ENCODE measurements at regions not wholly inside any gene's neighbourhood (a gene's known extent, or its start where the extent isn't known, plus 50 kb on each side); places are given as distances from the start of the nearest gene placed in this dataset.

DNA sequence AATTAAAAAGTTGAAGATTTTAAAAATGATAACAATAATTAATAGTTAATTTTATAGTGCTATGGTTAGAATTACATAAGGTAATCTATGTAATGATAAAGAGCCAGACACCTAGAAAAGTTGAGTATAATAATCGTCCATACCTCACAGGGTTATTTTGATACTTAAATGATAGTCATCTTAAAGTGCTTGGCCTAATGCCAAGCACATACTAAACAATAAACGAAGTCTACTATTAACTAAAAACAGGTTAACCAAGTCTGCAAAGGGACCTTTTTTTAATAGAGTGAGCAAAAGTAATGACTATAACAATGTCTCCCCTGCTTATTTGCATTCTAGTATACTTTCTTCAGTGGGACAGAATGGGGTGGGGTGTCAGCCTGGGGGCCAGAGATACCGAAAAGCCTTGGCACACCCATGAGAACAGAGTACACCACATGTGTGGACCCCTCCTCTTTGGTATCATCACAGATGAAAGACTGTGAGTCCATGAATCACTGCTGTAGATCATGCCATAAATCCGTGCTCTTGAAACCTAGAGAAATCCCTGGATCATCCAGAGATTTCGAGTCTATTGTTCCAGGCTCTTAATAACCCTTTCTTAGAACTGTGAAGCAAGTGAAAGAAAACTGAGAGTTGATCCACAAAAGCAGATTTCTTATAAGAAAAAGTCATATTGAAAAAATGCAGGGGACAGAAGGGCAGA is 249.5 kb downstream of the PRELID2 start:
- TF ChIP-seq CTCF (IDR thresholded peaks at IDR 0.05) = no peak

DNA sequence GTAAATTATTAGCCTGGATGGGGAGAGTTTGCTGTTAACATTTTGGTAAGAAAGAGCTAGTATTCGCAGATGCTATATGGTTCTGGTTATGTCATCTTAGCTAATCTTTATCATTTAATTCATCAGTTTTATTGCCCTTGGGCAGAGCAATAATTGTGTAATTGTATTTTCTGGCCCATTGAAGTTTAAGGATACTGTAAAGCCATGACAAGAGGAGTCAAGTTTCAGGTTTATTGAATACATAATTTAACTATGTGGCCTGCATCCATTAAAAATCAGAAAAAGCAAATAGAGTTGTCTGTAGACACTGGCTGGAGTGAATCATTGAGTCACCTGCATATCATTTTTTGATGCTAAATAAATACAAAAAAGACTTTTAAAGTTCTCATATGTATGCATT is 255.8 kb downstream of the PRELID2 start:
- TF ChIP-seq CTCF (IDR thresholded peaks at IDR 0.05) = no peak

DNA sequence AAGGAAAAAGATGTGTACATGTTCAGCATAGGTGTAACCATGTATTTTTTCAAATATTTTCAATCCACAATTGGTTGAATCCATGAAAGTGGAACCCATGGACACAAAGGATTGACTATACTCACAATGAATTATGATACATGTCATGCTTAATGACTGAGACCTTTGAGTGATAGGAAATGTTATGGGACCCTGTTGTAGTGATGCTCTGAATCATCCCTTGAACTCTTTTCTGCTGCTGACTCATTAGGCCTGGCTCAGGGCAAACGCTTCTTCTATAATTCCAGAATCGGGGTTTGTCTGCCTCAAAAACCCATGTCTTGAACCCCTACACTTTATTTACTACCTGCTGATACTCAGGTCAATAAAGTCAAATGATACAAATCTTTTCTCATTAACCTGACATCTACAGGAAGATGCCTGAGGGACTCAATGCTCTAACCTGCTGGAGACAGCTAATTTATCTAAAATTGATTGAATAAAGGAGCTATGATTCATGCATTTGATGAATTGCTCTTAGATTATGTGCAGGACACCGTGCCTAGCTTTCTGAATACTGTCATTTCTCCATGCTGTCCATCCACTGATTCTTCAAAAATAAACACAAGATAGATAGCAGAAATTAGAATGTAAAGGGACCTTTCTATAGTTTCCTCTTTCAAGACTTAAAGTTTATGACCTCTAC is 260.1 kb downstream of the PRELID2 start:
- no peak for TF ChIP-seq CTCF (IDR thresholded peaks at IDR 0.05)

- no peak for TF ChIP-seq CTCF (IDR thresholded peaks at IDR 0.05)
These were observed 266.6 kb downstream of the PRELID2 start for GRCh38 chr5:145568581-145568980.

DNA sequence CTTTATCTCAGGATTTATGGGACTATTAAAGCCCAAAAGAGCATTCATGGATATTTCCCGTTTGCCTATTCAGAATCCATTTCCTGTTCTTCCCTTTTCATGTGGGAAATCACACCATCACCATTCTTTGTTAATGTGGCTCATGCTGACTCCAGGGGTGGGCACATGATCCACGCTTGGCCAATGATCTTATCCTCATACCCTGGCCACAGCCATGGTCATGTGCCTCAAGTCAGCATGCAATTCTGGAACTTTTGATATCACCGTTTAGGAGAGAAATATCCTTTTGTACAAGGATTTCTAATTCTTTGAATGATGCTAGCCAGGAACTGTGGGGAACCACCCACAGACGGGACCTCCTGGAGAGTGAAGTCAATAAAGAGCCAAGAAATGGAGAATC is 272.2 kb downstream of the PRELID2 start:
- no peak for TF ChIP-seq CTCF (IDR thresholded peaks at IDR 0.05)

DNA sequence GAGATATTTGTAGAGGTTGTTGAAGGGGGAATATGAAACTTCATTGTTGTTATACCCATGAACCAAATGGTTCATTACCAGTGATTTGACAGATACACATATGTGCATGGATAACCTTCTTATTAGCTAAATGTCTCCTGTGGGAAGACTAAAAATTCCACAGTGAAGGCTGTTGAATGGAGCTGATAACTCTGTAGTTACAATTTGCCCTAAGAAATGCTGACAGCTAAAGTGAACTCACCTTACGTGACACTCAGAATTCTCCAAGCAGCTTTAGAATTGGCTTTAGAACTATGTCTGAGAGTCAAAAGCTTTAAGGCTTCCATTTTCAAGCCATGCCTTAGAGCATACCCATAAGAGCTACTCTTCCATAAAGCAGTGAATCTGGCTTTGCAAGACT is 276.9 kb downstream of the PRELID2 start:
- TF ChIP-seq CTCF (IDR thresholded peaks at IDR 0.05) = no peak

- TF ChIP-seq CTCF (IDR thresholded peaks at IDR 0.05) = no peak
These were observed 277.8 kb downstream of the PRELID2 start for GRCh38 chr5:145557345-145557744.

Data from LNCAP (cell line).